ENCODE measurements at regions not wholly inside any gene's neighbourhood (a gene's known extent, or its start where the extent isn't known, plus 50 kb on each side); places are given as distances from the start of the nearest gene placed in this dataset.

DNA sequence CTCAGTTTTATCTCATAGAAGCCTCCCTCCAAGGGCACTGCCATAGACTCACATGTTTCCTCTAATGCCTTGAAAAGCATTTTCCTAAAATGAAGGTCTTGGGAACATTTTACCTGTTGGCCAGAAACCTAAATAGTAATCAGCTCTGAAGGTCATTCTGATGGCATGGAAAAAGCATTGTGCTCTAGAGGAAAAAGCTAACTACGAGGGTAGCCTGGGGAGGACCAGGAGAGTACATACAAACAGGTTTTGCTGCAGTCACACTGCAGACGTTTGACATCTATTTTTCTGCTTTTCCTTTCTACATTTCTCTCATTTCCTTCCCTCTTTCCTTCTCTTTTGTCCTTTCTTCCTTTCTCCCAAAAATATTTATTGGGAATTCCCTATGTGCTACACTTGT, 103.3 kb upstream of the SORBS2 start:
- no peak for ATAC-seq
- no peak for DNase-seq
- intact Hi-C loops (cut with DNase I): no loop called here
- Histone ChIP-seq H3K4me3 (no peak overlapping the region), H3K27me3 (no peaks in the 10 kb centered on the region), H3K9me3 (no peaks in the 10 kb centered on the region), H3K27ac (no peak overlapping the region), H3K36me3 (no peaks in the 10 kb centered on the region), H3K4me1 (no peaks in the 10 kb centered on the region)
- no peak for TF ChIP-seq CTCF (IDR thresholded peaks at IDR 0.05)
- 20 to 53% methylated on average over 2 of the region's 2 CpGs for WGBS, 2 donors

DNA sequence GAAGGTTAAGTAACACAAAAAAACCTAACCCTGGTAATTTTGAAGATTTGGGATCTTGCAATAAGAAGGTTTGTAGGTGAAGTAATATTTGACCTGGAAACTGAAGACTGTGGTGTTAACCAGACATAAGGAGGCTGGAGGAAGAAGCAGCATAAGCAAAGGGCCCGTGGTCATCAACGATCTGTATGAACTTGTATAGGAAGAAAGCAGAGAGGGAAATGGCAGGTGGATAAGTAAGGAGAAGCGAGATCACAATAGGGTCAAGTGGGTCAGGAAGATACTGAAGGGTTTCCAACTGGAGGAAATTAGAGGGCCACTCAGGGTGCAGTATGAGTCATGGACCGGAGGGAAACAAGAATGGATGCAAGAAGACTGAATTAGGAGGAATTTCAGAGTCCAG, 103.8 kb upstream of the SORBS2 start:
- Histone ChIP-seq H3K4me1 (peaks cover 0 to 4% (median 2%) of the 10 kb centered on the region in 9 donors), H3K36me3 (no peaks in the 10 kb centered on the region), H3K4me3 (no peak overlapping the region), H3K9me3 (no peaks in the 10 kb centered on the region), H3K27ac (no peak overlapping the region), H3K27me3 (no peaks in the 10 kb centered on the region)
- no peak for TF ChIP-seq CTCF (IDR thresholded peaks at IDR 0.05)
- WGBS, 2 donors: 89 to 94% methylated on average over 4 of the region's 4 CpGs
- intact Hi-C loops (cut with DNase I): no loop called here
- DNase-seq (no peak), ATAC-seq (no peak)

- Histone ChIP-seq H3K9me3 (no peaks in the 10 kb centered on the region), H3K36me3 (no peaks in the 10 kb centered on the region), H3K27me3 (no peaks in the 10 kb centered on the region), H3K4me1 (peaks cover 0 to 6% (median 4%) of the 10 kb centered on the region in 9 donors), H3K4me3 (no peak overlapping the region), H3K27ac (no peak overlapping the region)
- TF ChIP-seq CTCF (IDR thresholded peaks at IDR 0.05): no peak
- intact Hi-C loops (cut with DNase I): no loop called here
- DNase-seq: no peak
- 97 to 98% methylated on average over 4 of the region's 4 CpGs for WGBS, 2 donors
- no peak for ATAC-seq
These were observed 104.2 kb upstream of the SORBS2 start for GRCh38 chr4:185916231-185916630.

- H3K27me3 ChIP-seq: no peaks in the 10 kb centered on the region
These were observed 104.7 kb upstream of the SORBS2 start for GRCh38 chr4:185916683-185917082.

More at GRCh38 chr4:185916683-185917082, 104.7 kb upstream of the SORBS2 start:
- Histone ChIP-seq H3K36me3 (no peaks in the 10 kb centered on the region), H3K4me3 (no peak overlapping the region), H3K27ac (no peak overlapping the region), H3K4me1 (peaks cover 0 to 11% (median 7%) of the 10 kb centered on the region in 9 donors), H3K9me3 (no peaks in the 10 kb centered on the region)
- no peak for ATAC-seq
- no peak for DNase-seq
- TF ChIP-seq CTCF (IDR thresholded peaks at IDR 0.05): no peak
- 72 to 74% methylated on average over 4 of the region's 4 CpGs for WGBS, 2 donors
- intact Hi-C loops (cut with DNase I): no loop called here
